C4-2B (cell line): ENCODE measurements at regions not wholly inside any gene's neighbourhood (a gene's known extent, or its start where the extent isn't known, plus 50 kb on each side); places are given as distances from the start of the nearest gene placed in this dataset.

Source experiments
- H3K27ac ChIP-seq: fragments of 450-650 bp; 2 replicates; pipeline ENCODE4 v1.5.1; 2017
- ZFX ChIP-seq: fragments of 450-650 bp; IDR thresholded peaks from 2 replicates; pipeline ENCODE4 v1.6.1; 2017
- TF ChIP-seq, protein P1 (sequence below): fragments of 450-650 bp; conservative IDR thresholded peaks from 2 replicates; pipeline ENCODE4 v1.5.1; 2017; ENCODE audit warnings: mild to moderate bottlenecking

DNA sequence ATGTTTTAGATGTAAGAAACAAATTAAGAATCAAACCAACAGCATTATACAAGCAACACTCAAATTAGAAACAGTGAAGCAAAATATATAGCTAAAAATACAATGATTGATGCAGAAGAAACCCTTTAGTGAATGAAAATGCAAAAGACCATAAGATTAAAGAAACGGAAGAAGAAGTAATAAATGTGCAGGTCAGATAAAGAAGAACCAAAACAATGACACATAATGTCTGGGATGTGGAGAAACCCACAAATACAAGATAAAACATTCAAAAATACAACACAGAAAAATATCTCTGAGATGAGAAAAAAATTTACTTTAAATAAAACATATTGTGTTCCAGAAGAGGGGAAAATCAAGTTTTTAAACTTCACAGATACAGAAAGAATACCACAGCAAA lies 73.4 kb upstream of the AVPR1A start:
- no peak overlapping the region for H3K27ac ChIP-seq
- TF ChIP-seq, protein P1, sequence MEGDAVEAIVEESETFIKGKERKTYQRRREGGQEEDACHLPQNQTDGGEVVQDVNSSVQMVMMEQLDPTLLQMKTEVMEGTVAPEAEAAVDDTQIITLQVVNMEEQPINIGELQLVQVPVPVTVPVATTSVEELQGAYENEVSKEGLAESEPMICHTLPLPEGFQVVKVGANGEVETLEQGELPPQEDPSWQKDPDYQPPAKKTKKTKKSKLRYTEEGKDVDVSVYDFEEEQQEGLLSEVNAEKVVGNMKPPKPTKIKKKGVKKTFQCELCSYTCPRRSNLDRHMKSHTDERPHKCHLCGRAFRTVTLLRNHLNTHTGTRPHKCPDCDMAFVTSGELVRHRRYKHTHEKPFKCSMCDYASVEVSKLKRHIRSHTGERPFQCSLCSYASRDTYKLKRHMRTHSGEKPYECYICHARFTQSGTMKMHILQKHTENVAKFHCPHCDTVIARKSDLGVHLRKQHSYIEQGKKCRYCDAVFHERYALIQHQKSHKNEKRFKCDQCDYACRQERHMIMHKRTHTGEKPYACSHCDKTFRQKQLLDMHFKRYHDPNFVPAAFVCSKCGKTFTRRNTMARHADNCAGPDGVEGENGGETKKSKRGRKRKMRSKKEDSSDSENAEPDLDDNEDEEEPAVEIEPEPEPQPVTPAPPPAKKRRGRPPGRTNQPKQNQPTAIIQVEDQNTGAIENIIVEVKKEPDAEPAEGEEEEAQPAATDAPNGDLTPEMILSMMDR: no peak
- TF ChIP-seq ZFX: no peak

DNA sequence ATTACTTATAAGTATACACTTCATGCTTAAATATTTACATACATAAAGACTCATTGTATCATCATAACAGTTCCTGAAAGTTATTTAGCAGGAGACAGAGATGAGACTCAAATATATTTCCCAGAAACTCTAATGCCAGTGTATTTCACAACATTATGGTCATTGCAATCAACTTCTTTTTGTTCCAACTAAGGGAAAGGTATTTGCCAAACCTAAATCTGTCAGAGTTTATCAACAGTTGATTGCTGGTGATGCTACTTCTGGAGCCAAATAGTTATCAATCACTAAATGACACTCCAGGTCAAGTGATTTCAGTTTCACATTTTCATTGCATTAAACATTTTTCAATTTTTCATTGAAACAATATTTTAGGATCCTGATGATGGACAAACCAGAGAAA lies 72.1 kb upstream of the AVPR1A start:
- H3K27ac ChIP-seq: no peak overlapping the region
- no peak for TF ChIP-seq ZFX
- TF ChIP-seq, protein P1: no peak

DNA sequence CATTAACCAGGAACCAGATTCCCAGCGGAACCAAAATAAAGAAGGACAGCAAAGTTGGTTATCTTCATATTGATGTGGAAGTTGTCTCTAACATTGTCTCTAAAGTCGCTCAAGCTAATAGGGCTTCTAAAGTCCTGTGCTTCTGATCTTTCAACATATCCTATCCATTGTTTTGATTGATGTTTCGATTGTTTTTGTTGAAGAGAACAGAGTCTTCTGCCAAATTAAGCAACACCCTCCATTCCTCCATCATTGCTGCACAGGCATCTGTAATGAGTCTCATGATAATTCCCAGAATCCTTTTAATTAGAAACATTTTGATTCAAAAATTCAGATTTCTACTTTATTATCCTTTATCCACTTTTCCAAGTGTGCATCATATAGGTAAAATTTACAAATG lies 71.6 kb upstream of the AVPR1A start:
- H3K27ac ChIP-seq: no peak overlapping the region
- TF ChIP-seq ZFX: no peak
- TF ChIP-seq, protein P1: no peak

DNA sequence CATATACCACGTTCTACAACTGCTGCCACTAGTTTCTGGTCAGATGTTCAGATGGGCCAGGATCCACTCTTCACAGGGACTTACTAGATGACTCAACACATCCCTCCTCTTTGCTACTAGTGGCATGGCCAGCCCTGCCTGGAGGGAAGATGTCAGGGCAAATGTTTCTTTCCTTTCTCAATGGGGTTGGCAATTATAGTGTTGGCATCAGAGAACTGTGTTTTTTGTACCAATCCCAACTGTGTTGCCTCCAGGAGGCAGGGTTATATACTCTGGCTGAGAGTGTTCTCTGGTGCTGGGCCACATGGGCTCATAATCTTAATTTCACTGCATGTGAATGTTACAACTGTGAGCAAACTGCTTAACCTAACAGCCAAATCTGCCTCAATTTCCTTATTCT lies 69.9 kb upstream of the AVPR1A start:
- H3K27ac ChIP-seq: no peak overlapping the region
- no peak for TF ChIP-seq ZFX
- TF ChIP-seq, protein P1: peak; percentile 42

DNA sequence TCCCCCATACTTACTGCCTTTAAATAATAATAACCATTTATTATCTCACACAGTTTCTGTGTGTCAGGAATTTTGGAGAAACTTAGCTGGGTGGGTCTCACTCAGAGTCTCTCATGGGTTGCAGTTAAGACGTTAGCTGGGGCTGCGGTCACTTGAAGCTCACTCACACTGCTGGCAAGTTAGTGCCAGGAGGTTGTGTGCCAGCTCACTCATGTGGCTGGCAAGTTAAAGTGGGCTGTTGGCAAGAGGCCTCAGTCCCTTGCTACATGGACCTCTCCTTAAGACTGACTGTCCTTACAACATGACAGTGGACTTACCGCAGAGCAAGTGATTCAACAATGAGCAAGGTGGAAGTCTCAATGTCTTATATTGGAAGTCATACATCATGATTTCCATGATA lies 61.3 kb upstream of the AVPR1A start:
- H3K27ac ChIP-seq: no peak overlapping the region
- no peak for TF ChIP-seq ZFX
- TF ChIP-seq, protein P1: no peak

DNA sequence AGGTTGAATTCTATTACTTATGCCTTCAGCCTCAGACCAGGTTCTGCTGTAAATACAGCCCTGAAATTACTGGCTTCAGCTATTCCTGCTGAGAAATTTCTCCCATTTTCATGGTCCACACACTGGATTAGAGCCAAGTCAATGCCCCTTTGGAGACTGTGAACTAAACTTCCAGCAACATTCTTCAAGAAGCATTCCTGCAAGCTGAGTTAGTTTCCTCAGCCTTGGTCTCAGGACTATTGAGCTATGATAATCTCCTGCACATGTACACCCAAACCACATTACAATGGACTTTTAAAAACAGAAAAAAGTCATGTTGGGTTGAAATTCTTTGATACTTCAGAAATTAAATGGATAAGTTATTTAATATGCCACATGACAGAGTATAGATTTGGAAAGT lies 58.0 kb upstream of the AVPR1A start:
- H3K27ac ChIP-seq: no peak overlapping the region
- TF ChIP-seq, protein P1: no peak
- no peak for TF ChIP-seq ZFX

DNA sequence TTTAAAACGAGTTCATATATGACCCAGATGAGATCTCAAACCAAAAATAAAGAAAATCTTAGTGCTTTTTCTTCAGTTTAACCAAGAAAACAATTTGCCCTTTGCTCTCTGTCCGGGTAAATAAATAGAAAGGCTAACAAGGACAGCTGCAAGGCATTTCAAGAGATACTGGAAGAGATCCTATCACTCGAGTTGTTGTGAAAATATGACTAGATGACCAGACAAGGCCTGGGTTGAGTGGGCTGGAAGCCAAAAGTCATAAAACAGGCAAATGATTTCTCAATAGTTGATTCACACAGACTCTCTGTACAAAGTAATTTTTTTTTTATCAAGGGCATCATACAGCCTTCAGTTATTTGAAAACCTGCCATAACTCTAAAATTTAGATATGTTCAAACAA lies 55.9 kb upstream of the AVPR1A start:
- no peak overlapping the region for H3K27ac ChIP-seq
- TF ChIP-seq, protein P1: no peak
- no peak for TF ChIP-seq ZFX

DNA sequence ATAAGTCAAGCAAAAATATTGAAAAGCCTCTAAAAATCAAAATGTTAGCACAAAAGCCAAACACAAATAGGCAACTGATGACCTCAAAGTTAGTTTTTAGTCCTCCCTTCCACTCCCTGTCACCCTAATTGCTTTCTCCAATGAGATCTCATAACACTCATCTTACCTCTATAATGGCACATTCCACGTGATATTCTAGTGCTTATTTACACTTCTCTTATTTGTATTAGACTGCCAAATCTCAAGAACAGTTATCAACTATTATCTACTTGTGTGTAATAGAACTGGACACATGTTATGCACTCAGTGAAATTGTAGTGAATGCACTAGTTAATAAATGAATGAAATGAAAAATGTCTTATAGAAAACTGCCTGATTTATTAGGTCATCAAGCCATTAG lies 55.5 kb upstream of the AVPR1A start:
- no peak overlapping the region for H3K27ac ChIP-seq
- TF ChIP-seq, protein P1: no peak
- no peak for TF ChIP-seq ZFX
